GM19043 (cell line): ENCODE measurements at regions not wholly inside any gene's neighbourhood (a gene's known extent, or its start where the extent isn't known, plus 50 kb on each side); places are given as distances from the start of the nearest gene placed in this dataset.

Source experiments
- ATAC-seq: cut with Tn5 transposase; IDR thresholded peaks from one replicate; pipeline ENCODE4 v1.9.1; 2021; ENCODE audit warnings: low read depth; ENCODE audit not compliant: unreplicated experiment

DNA sequence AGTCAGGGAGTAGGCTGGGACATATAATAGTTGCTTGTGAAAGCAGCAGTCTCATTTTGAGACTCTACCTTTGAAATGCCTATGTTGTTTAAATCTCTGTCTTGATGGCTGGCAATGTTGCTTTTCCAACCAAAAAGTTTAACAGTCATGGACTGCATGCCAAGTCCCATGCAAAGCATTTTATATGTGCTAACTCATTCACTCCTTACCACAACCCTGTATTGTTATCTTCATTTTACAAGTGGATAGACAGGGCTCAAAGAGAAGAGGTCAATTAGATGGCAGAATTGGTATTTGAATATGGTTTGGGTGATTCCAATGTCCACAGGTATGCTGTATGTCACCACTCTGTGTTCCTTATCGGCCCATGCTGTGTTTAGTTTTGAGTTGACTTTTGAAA, 331.4 kb upstream of the USP24 start:
- ATAC-seq: no peak

DNA sequence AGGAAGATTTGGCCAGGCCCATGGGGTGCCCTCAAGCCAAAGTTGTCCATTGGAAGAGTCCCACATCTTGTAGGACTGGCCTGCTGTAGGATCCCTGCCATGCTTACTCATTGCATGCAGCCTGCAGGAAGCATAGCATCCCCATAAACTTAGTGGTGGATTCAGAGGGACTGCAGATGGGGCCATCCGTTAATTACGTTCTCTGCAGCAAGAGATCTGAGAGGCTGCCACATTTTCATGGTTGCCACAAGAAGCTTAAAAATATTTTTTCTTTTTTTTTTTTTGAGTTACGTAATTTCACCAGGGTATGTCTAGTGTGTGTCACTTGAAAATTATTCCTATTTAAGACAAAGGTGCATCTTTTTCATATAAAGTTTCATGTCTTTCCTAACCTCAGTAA, 329.7 kb upstream of the USP24 start:
- ATAC-seq: no peak

DNA sequence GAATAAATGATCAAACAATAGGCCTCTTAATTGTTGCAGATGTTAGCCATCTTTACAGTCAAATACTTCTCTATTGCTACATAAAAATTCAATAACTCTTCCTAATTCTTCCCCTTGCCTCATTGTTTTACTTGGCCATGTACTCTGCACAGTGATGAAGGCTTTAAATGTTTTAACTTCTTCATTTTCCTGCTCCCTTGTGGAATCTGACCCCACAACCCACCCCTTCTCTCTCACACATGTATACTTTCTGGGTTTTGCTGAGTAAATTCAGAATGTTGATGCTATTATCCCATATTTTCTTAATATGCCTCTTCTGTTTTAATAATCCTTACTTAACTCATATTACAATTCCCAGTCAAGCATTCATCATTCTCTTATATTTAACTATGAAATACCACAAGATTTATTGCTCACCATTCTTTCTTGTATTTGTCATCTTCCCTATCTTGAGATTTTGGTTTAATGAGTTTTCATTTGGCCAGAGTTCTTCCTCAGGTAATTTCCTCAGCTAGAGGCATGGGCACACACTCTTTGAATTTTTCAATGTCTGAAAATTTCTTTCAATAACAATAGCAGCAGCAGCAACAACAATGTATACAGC, 327.8 kb upstream of the USP24 start:
- ATAC-seq: no peak

DNA sequence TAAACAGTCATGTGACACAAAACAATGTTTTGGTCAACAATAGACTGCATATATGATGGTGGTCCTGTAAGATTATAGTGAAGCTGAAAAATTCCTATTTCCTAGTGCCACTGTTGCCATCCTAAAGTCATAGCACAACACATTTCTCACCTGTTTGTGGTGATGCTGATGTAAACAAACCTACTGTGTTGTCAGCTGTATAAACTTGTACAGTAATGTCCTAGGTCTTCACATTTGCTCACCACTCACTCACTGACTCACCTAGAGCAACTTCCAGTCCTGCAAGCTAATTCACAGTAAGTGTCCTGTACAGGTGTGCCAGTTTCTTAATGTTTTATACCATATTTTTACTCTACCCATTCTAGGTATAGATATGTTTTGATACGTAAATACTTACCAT, 326.1 kb upstream of the USP24 start:
- ATAC-seq: no peak

DNA sequence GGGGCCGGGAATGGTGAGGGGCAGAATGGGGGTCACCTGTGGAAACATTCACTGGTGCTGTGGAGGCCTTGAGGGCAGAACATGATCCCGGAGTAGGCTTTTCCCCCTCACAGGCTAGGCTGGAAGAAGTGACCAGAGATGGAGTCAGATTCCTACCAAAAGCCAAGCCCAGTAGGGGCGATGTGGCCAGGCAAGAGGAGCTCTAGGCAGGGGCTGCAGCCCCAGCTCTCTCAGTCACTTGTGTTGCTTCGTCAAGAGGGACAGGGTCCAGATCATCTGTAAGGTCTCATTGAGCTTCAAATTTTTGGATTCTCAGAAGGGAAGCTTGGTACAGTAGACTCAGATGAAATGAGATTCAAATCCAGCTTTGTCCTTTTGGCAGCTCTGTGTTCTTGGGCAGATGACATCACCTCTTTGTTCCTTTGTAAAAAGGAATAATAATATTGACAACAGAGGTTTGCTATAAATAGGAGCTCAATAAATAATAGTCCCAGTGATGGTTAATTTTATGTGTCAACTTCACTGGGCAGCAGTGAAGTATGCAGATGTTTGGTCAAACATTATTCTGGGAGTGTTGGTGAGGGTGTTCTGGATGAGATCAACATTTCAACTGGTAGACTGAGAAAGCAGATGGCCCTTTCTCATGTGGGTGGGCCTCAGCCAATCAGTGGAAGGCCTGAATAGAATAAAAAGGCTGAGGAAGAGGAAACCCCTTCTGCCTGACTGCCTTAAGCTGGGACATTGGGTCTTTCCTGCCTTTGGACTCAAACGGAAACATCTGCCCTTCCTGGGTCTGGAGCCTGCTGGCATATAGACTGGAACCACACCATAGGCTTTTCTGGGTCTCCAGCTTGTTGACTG, 324.7 kb upstream of the USP24 start:
- ATAC-seq: no peak

DNA sequence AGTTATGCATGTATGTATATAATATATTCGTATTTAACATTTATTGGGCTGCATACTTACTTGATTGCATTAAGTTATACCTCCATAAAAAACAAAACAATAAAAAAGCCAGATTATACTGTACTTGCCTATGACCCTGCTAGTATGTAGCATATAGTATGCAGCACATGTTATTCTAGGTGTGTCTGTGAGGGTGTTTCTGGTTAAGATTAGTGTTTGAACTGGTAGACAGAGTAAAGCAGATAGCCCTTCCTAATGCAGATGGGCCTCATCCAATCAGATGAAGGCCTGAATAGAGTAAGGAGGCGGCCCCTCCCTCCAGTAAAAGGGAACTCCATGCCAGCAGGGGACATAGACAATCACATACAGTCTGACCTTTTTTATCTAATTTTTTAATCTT, 323.3 kb upstream of the USP24 start:
- ATAC-seq: no peak

DNA sequence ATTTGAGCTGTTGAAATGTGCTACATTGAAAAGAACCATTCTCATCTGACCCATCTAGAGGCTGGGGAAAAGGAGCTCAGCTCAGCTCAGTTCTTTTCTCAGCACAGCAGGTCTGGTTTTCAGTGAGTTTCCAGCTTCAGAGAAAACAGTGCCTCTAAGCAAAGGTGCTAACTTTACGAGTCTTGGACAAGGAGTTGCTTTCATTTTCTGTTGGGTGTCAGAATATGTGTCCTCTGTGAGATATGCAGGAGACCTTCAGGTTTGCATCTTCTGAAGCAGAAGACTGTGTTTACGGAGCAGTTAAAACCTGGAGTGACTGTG, 321.3 kb upstream of the USP24 start:
- ATAC-seq: no peak

DNA sequence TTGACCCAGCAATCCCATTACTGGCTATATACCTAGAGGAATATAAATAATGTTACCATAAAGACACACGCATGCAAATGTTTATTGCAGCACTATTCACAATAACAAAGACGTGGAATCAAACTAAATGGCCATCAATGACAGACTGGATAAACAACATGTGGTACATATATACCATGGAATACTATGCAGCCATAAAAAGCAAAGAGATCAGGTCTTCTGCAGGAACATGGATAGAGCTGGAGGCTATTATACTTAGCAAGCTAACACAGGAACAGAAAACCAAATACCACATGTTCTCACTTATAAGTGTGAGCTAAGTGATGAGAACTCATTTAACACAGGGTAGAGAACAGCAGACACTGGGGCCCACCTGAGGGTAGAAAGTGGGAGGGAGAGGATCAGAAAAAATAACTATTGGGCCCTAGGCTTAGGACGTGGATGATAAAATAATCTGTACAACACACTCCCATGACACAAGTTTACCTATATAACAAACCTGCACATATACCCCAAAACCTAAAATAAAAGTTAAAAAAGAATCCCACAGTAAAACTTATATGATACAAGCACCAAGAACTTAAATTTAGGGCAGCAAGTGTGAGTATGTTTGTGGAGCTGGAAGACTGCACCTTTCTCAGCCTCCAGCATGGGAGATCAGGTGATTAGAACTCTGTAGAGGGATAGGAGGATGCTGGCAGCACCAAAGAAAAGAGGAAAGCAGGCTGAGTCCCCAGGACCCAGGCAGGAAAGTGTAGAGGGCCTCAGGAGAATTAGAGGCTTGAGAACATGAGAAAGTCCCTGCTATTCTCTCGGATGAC, 320.8 kb upstream of the USP24 start:
- no peak for ATAC-seq

DNA sequence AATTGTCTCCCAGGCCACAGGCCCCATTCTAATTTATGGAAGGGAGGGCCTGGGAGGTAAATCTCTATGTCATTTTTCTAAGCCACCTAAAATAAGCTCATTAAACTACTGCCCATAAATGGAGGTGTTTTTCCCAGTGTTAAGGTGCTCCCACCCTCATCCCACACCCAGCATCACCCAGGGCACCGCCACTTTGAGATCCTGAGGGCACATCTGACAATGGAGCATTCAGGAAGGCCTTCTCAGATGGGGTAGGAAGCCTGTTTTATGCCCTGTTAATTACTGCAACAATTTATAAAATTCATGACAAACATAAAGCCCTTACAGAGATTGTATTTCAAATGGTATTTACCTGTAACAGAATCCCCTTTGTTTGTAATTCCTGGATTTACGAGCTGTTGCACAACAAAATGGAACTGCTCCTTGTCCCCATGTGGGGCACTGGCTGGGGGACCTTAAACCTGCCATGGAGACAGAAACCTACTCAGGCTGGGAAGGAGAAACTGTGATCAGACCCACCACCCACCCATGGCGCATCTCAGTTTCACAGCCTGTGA, 319.5 kb upstream of the USP24 start:
- no peak for ATAC-seq

DNA sequence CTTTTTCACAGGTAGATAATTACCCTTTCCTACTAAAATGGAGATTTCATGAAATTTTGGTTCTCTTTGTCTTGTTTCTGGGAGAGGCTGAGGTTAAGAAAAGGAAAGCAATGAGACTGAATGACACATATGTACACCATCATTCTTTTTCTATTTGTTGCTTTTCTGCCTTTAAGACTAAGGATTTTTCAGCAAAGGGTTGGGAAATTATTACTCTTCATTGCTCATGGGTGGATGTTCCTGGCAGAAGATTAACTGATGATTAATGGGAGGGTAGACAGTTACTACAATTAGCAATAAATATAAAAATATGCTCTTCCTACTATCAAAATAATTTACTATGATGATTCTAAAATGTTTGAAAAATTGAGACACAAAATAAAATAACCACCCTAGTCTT, 316.5 kb upstream of the USP24 start:
- ATAC-seq: no peak

DNA sequence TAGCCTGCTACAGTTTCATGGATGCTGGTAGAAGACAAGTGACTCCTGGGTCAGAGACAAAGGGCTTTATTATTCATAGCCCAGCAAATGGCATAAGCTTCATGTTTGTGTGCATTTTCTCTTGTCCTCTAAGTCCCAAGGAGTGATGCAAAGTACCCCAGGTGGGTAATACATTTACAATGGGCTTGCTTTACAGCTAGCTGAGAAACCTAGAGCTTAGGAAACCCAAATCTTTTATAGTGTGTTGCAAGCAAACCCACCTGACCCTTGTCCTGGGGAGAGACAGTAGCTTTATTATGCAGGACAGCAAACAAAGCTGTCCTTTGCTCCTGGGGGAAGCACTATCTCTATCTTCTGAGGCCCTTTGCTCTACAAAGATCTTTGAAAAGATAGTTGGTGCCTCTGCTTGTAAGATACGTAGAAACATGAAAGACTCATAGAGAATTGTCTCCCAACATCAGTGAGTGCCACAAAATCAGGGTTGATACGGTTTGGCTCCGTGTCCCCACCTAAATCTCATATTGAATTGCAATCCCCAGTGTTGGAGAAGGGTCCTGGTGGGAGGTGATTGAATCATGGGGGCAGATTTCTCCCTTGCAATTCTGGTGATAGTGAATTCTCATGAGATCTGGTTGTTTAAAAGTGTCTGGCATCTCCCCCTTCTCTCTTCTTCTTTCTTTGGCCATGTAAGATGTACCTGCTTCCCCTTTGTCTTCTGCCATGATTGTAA, 315.8 kb upstream of the USP24 start:
- ATAC-seq: no peak

DNA sequence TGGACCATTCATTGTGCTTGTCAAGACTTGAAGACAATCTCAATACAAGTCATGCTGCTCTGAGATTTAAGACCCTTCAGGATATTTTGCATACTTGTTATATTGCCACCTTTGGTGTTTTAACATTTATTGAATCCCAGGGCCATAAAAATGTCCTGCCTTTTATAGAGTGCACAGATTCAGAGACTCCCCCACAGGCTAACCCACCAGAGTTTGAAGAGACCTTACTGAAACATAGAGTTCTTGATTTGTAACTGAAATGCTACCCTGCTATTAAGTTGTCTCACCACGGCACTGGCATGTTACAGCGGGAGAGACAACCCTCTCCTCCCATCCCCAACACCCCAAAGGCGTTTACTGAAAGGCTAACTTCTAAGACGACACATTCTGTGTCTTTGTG, 313.9 kb upstream of the USP24 start:
- ATAC-seq: no peak

DNA sequence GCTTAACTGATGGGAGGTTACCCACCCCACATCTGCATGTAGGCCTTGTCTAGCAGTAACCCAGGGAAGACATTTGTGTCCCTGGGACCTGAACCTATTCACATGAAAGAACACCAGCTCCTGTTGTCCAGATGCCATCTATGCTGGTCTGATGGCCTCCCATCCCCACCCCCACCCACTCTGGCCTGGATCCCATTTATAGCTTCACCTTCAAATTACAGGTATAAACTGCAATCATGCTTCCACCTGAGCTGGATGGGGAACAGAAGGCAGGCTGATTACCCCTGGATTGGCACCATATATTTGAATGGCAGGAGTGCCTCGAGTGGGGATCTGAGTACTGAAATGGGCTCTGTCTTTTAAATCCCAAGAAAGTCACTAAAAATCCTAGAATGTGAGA, 312.7 kb upstream of the USP24 start:
- no peak for ATAC-seq

DNA sequence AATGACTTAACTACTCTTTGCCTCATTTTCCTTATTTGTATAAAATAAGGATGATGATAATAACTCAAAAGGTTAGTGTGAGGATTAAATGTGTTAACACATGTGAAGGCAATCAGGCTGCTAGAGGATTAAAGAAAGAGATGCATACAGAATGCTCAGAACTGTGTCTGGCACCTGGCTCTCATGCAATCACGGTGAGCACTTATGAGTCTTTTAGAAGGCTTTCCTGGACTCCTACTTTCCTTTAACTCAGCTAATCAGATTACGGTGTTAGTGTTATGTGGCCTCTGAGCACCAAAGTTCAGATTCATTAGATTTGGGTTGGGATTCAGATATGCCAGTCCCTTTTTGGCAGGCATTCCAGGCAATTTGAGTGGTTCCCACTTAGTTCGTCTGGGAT, 311.6 kb upstream of the USP24 start:
- no peak for ATAC-seq

DNA sequence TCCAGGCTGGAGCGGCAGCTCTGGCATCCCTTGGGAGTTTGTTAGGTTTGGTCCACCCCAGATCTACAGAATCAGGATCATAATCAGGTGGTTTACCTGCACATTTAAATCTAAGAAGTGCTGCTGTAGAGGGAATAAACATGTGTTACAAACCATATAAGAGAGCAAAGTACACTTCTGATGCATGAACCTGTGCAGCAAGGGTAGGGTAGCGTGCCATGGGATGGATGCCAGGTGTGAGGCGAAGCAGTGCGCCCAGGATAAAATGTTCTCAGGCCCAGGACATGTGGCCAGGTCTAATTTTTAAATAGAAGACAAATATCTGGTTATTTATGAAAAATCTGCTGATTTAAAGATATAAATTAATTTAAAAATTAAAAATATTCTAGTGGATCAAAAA, 308.8 kb upstream of the USP24 start:
- no peak for ATAC-seq

DNA sequence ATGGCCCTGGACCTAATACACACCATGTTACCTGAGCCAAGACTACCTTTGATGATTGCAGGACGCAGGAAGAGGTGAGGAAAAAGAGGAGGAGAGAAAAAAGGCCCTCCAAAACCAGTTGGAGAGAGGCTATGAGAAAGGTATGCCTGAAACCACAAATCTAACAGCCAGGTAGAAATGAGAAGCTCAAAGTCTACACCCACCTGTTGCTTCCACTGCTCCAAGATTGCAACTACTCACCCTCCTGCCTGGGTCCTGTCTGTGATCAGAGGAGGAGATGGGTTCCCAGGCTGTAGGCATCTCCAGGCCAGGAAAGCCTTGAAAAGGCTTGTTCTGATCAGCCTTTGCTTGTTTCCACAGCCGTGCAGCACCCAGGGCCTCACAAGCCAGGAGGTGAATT, 307.8 kb upstream of the USP24 start:
- ATAC-seq: no peak

DNA sequence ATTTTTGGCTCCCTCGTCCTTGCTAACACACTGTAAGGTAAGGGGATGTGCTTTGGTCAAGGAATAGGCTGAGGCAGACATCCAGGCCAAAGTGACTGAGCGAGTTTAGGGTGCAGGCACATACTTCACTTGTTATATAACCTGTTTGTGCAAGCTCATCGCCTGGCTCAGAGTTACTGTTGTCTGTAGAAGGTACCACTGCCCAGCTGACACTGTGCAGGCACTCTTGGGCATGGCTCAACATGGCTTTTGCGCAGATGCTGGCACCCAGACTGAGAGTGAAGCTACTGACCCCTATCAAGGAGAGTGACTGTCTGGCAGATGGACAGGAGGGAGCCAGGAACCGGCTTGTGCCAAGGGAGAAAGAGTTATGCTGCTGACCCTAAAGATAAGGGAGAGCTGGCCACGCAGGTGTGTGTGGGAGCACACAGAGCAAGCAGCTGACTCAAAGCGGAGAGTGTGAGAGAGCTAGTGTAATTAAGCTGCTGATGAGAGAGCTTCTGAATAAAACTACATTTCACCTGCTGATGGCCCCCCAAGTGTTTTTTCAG, 307.3 kb upstream of the USP24 start:
- ATAC-seq: no peak

DNA sequence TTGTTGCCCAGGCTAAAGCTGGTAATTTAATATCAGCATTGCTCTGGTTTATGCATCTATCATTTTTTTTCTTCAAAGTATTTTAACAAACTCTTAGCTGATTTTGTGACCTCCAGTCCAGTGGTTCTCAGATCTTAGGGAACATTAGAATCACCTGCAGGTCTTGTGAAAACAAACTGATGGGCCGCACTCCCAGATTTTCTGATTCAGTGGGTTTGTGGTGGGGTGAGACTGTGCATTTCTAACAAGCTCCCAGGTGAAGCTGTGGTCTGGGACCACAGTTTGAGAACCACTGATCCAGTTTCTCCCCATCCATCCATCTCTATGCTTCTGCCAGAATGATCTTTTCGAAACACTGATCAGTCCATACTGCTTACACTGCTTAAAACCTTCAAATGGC, 305.7 kb upstream of the USP24 start:
- no peak for ATAC-seq

DNA sequence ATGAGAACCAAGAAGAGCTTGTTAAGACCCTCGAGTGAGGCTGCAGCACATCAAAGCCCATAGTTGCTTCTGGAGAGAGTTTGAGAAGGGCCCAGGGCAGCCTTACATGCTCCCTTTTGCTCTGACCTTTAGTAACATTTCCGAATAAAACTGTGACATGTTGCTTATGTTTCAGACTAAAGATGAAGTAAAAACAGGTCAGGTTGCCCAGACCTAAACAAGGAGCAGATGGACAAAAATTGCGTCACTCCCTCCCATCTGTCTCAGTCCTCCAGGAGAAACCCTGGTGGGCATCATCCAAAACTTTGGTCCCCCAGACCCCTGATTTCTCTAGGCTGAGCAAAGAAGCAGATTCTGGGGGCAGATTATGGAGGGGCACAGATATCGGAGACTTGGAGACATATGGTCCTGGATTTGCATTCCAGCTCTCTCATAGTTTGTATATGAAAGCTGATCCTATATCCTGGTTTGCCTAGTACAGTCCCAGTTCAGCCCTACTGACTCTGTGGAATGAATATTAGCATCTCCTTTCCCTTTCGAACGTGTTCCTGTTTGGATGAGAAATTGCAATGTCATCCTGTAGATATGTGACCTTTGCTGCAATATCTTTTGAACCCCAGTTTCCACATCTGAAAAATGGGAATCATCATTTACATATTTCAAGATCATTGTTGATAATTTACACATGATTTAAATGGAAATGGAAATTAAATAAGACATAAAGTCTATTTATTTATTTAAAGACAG, 304.9 kb upstream of the USP24 start:
- no peak for ATAC-seq

DNA sequence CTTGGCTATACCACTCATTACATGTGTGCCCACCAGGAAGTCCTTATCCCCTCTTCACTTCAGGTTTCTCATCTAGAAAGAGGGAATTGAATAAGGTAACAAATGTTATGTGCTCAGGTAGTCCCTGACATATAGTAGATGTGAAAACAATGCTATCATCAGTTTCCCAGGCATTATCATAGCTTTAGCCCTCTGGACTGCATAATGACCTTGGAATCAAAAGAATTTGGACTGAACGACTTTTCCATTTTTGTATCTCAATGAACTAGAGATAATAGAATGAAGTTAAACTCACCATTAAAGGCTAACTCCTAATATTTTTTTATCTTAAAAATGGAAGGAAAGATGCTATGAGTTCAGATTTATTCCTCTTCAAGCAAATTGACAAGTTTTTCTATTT, 304.1 kb upstream of the USP24 start:
- ATAC-seq: no peak
